SK-N-SH (cell line): ENCODE measurements at regions not wholly inside any gene's neighbourhood (a gene's known extent, or its start where the extent isn't known, plus 50 kb on each side); places are given as distances from the start of the nearest gene placed in this dataset.

Experiments used
- CTCF ChIA-PET: fragments of 300-600, 350-600 bp; formaldehyde crosslinking; extraction: SDS; loops from one replicate; lab custom pipeline; 2021; lab: Yijun Ruan, JAX
- POLR2A ChIA-PET: fragments of 350-600 bp; sonication (Branson Sonifier 250); formaldehyde crosslinking; extraction: SDS; loops from one replicate; lab custom pipeline; 2020; ENCODE audit warnings: antibody characterized with exemption, inconsistent platforms; lab: Yijun Ruan, JAX
- DNase-seq: peaks from one replicate; pipeline ENCODE4 v3.0.0; 2012
- H2AFZ ChIP-seq: fragments of 200-600 bp; sonication (generic); 2 replicates; pipeline ENCODE4 v1.8.1; 2016; ENCODE audit warnings: antibody characterized with exemption, mild to moderate bottlenecking, low read depth
- H3F3A ChIP-seq: fragments of 200-600 bp; sonication (generic); replicated peaks from 2 replicates; pipeline ENCODE3; 2016; ENCODE audit warnings: antibody characterized with exemption, mild to moderate bottlenecking; ENCODE audit not compliant: insufficient read depth
- H3K27ac ChIP-seq, 2 experiments: fragments of 200-500 bp in 1 of 2; fragments of 200-600 bp in 1 of 2; sonication (Bioruptor generic) in 1 of 2; sonication (generic), shearing (Covaris generic) in 1 of 2; 2 replicates each; pipeline versions ENCODE4 v1.5.1 to v1.6.1; 2014 to 2016; ENCODE audit warnings: low read depth in 2 of 2, inconsistent platforms in 1 of 2, low read length in 1 of 2, mild to moderate bottlenecking in 1 of 2, mixed read lengths in 1 of 2
- H3K27me3 ChIP-seq: fragments of 200-600 bp; sonication (generic), shearing (Covaris generic); 2 replicates; pipeline ENCODE4 v1.6.1; 2016; ENCODE audit warnings: mixed run types; ENCODE audit not compliant: insufficient read depth
- H3K36me3 ChIP-seq, 2 experiments: fragments of 200-500 bp in 1 of 2; fragments of 200-600 bp in 1 of 2; sonication (Bioruptor generic) in 1 of 2; sonication (generic) in 1 of 2; replicated peaks in 1 of 2; 2 replicates each; pipeline versions ENCODE3 to v1.5.1; 2014 to 2016; ENCODE audit warnings: low read length in 1 of 2, mild to moderate bottlenecking in 1 of 2; ENCODE audit not compliant: insufficient read depth in 2 of 2, control insufficient read depth in 1 of 2
- H3K4me1 ChIP-seq, 2 experiments: fragments of 200-500 bp in 1 of 2; fragments of 200-600 bp in 1 of 2; sonication (Bioruptor generic) in 1 of 2; sonication (generic), shearing (Covaris generic) in 1 of 2; 2 replicates each; pipeline versions ENCODE4 v1.5.1 to v1.6.1; 2014 to 2016; ENCODE audit warnings: low read depth in 1 of 2, low read length in 1 of 2, mixed run types in 1 of 2; ENCODE audit not compliant: insufficient read depth in 2 of 2, control insufficient read depth in 1 of 2
- H3K4me2 ChIP-seq: fragments of 200-600 bp; sonication (generic), shearing (Covaris generic); 2 replicates; pipeline ENCODE4 v1.6.1; 2017; ENCODE audit warnings: mixed run types
- H3K4me3 ChIP-seq, 2 experiments: fragments of 200-500 bp in 1 of 2; fragments of 200-600 bp in 1 of 2; sonication (Bioruptor generic) in 1 of 2; sonication (generic), shearing (Covaris generic) in 1 of 2; 2 replicates each; pipeline versions ENCODE4 v1.5.1 to v1.8.1; 2014 to 2016; ENCODE audit warnings: low read depth in 2 of 2, inconsistent platforms in 1 of 2, low read length in 1 of 2, mild to moderate bottlenecking in 1 of 2, mixed read lengths in 1 of 2, moderate library complexity in 1 of 2
- H3K79me2 ChIP-seq: fragments of 200-600 bp; sonication (generic); 2 replicates; pipeline ENCODE4 v1.8.1; 2017; ENCODE audit warnings: mild to moderate bottlenecking; ENCODE audit not compliant: insufficient read depth
- H3K9ac ChIP-seq: fragments of 200-600 bp; sonication (generic); 2 replicates; pipeline ENCODE4 v1.6.1; 2017; ENCODE audit warnings: mixed run types
- H3K9me2 ChIP-seq: fragments of 200-600 bp; sonication (generic); 2 replicates; pipeline ENCODE4 v1.6.1; 2017; ENCODE audit warnings: mixed run types
- H3K9me3 ChIP-seq: fragments of 200-600 bp; sonication (generic); 2 replicates; pipeline ENCODE4 v1.6.1; 2017; ENCODE audit warnings: mixed run types, mild to moderate bottlenecking, moderate library complexity
- H4K20me1 ChIP-seq: fragments of 200-600 bp; sonication (generic); 2 replicates; pipeline ENCODE4 v1.6.1; 2017; ENCODE audit warnings: mild to moderate bottlenecking, mixed run types; ENCODE audit not compliant: insufficient read depth
- CTCF ChIP-seq: fragments of 200-600 bp; sonication (generic); IDR thresholded peaks from 2 replicates; pipeline ENCODE4 v1.6.1; 2017; ENCODE audit warnings: antibody characterized with exemption, mild to moderate bottlenecking, moderate library complexity
- ELF1 ChIP-seq: IDR thresholded peaks from 2 replicates; pipeline ENCODE4 v1.4.0; 2012
- EP300 ChIP-seq, 2 experiments: IDR thresholded peaks; 2 replicates each; pipeline versions ENCODE4 v1.4.0 to v1.6.1; 2012; ENCODE audit warnings: borderline replicate concordance in 1 of 2, low read depth in 1 of 2, low read length in 1 of 2
- FOXJ3 ChIP-seq: sonication (generic); formaldehyde crosslinking; IDR thresholded peaks from 2 replicates; pipeline ENCODE4 v1.5.1; 2020; ENCODE audit warnings: mild to moderate bottlenecking, missing genetic modification reagents
- GATA2 ChIP-seq: sonication (generic); formaldehyde crosslinking; IDR thresholded peaks from 2 replicates; pipeline ENCODE4 v1.5.0; 2020; ENCODE audit warnings: mild to moderate bottlenecking, missing genetic modification reagents
- IRF3 ChIP-seq: fragments of 150-350 bp; IDR thresholded peaks from 2 replicates; pipeline ENCODE4 v1.6.1; 2016; ENCODE audit warnings: mild to moderate bottlenecking, low read depth, low read length
- MAX ChIP-seq: IDR thresholded peaks from 2 replicates; pipeline ENCODE4 v1.4.0; 2012; ENCODE audit warnings: low read depth
- MEF2A ChIP-seq: IDR thresholded peaks from 2 replicates; pipeline ENCODE4 v1.4.0; 2012; ENCODE audit warnings: low read depth, borderline replicate concordance
- MXI1 ChIP-seq: IDR thresholded peaks from 2 replicates; pipeline ENCODE4 v1.6.1; 2012; ENCODE audit warnings: mild to moderate bottlenecking, low read depth, low read length, improper control_type of control experiment
- PBX3 ChIP-seq: IDR thresholded peaks from 2 replicates; pipeline ENCODE4; 2012
- POLR2AphosphoS5 ChIP-seq: IDR thresholded peaks from 2 replicates; pipeline ENCODE4 v1.6.1; 2012; ENCODE audit warnings: low read depth, low read length
- RXRA ChIP-seq: IDR thresholded peaks from 2 replicates; pipeline ENCODE4 v1.4.0; 2012; ENCODE audit warnings: low read depth, mild to moderate bottlenecking, borderline replicate concordance
- TCF12 ChIP-seq: IDR thresholded peaks from 2 replicates; pipeline ENCODE4 v1.4.0; 2012
- TEAD4 ChIP-seq: IDR thresholded peaks from 2 replicates; pipeline ENCODE4 v1.4.0; 2012; ENCODE audit warnings: mild to moderate bottlenecking, borderline replicate concordance; ENCODE audit not compliant: insufficient read depth
- USF1 ChIP-seq: IDR thresholded peaks from 2 replicates; pipeline ENCODE4 v1.4.0; 2012; ENCODE audit warnings: low read depth, borderline replicate concordance
- USF2 ChIP-seq: fragments of 150-350 bp; IDR thresholded peaks from 2 replicates; pipeline ENCODE4 v1.6.1; 2017; ENCODE audit warnings: antibody characterized with exemption, low read length, low read depth, borderline replicate concordance
- YY1 ChIP-seq: IDR thresholded peaks from 2 replicates; pipeline ENCODE4 v1.4.0; 2012; ENCODE audit warnings: low read depth, mild to moderate bottlenecking
- ZBTB33 ChIP-seq: IDR thresholded peaks from 2 replicates; pipeline ENCODE4 v1.4.0; 2012; ENCODE audit warnings: low read depth, borderline replicate concordance
- WGBS: methylation state at CpG from one replicate; pipeline ENCODE4 v1.1.6; 2017; ENCODE audit warnings: low lambda C conversion rate; 5-methylcytosine and 5-hydroxymethylcytosine counted together

- POLR2A ChIA-PET: no interaction called here
- H3K27ac ChIP-seq: no peak overlapping the region
- no peak overlapping the region for H3K9ac ChIP-seq
- no peak overlapping the region for H2AFZ ChIP-seq
- no peaks in the 10 kb centered on the region for H3K4me1 ChIP-seq
- H3K27me3 ChIP-seq: no peaks in the 10 kb centered on the region
- no peak for DNase-seq
- WGBS: 36% methylated on average over 8 of the region's 8 CpGs
- no peak overlapping the region for H3K4me3 ChIP-seq
- H3K9me2 ChIP-seq: no peaks in the 10 kb centered on the region; the same call in 1 of the 2 replicates
- H3F3A ChIP-seq: no peaks in the 10 kb centered on the region
- H3K36me3 ChIP-seq: no peaks in the 10 kb centered on the region
- no peaks in the 10 kb centered on the region for H4K20me1 ChIP-seq
- CTCF ChIA-PET: no interaction called here
- H3K9me3 ChIP-seq: peaks cover 3% of the 10 kb centered on the region
- H3K79me2 ChIP-seq: no peaks in the 10 kb centered on the region
- TF ChIP-seq USF1: no peak
- no peak for TF ChIP-seq GATA2
- TF ChIP-seq TEAD4: no peak
- no peak for TF ChIP-seq RXRA
- TF ChIP-seq POLR2AphosphoS5: no peak
- TF ChIP-seq CTCF: no peak
- TF ChIP-seq ELF1: no peak
- TF ChIP-seq YY1: no peak
- no peak for TF ChIP-seq FOXJ3 (CRISPR knock-in tag)
- TF ChIP-seq IRF3: no peak
- TF ChIP-seq, all 33 proteins: peak for 0
- no peak overlapping the region for H3K4me2 ChIP-seq
These were observed 904.2 kb upstream of the POT1 start for GRCh38 chr7:125833839-125834238.

- no peak overlapping the region for H2AFZ ChIP-seq
- no peak overlapping the region for H3K27ac ChIP-seq
- no peak overlapping the region for H3K4me2 ChIP-seq
- H3F3A ChIP-seq: no peaks in the 10 kb centered on the region
- no peaks in the 10 kb centered on the region for H3K27me3 ChIP-seq
- ChIA-PET POLR2A (no interaction called here), CTCF (no interaction called here)
- no peak overlapping the region for H3K4me3 ChIP-seq
- no peaks in the 10 kb centered on the region; the same call in 1 of the 2 replicates for H3K9me3 ChIP-seq
- DNase-seq: no peak
- no peak overlapping the region for H3K9ac ChIP-seq
- no peaks in the 10 kb centered on the region for H3K79me2 ChIP-seq
- H3K4me1 ChIP-seq: no peaks in the 10 kb centered on the region
- no peaks in the 10 kb centered on the region for H3K9me2 ChIP-seq
- TF ChIP-seq ZBTB33 (no peak), TCF12 (no peak), MEF2A (no peak), USF2 (no peak), EP300 (IDR thresholded peaks at IDR 0.05; ENCODE audit: borderline replicate concordance in 1 of 2, low read depth in 1 of 2, low read length in 1 of 2) (no peak), MAX (no peak), PBX3 (no peak), MXI1 (no peak), CTCF (no peak)
- H3K36me3 ChIP-seq: no peaks in the 10 kb centered on the region
- no peaks in the 10 kb centered on the region for H4K20me1 ChIP-seq
These were observed 901.1 kb upstream of the POT1 start for GRCh38 chr7:125830743-125831142.
